ENCODE measurements at regions not wholly inside any gene's neighbourhood (a gene's known extent, or its start where the extent isn't known, plus 50 kb on each side); places are given as distances from the start of the nearest gene placed in this dataset.

- no peak overlapping the region for H3K27ac Mint-ChIP-seq
- H3K9me3 Mint-ChIP-seq: no peaks in the 10 kb centered on the region
- Histone ChIP-seq H3K27me3 (ENCODE audit: control insufficient read depth in 1 of 2, insufficient read depth in 2 of 2, low read length in 2 of 2) (no peaks in the 10 kb centered on the region), H3K4me3 (ENCODE audit: low read length) (no peak overlapping the region), H3K36me3 (ENCODE audit: insufficient read depth, low read length) (no peaks in the 10 kb centered on the region), H3K4me1 (ENCODE audit: insufficient read depth, low read length) (no peaks in the 10 kb centered on the region), H3K27ac (ENCODE audit: low read depth in 1 of 2, low read length in 2 of 2) (no peak overlapping the region), H3K9me3 (ENCODE audit: control insufficient read depth in 1 of 2, insufficient read depth in 1 of 2, low read length in 2 of 2) (no peaks in the 10 kb centered on the region)
- H3K36me3 Mint-ChIP-seq (ENCODE audit: low read depth): no peaks in the 10 kb centered on the region
- TF ChIP-seq, protein P1, sequence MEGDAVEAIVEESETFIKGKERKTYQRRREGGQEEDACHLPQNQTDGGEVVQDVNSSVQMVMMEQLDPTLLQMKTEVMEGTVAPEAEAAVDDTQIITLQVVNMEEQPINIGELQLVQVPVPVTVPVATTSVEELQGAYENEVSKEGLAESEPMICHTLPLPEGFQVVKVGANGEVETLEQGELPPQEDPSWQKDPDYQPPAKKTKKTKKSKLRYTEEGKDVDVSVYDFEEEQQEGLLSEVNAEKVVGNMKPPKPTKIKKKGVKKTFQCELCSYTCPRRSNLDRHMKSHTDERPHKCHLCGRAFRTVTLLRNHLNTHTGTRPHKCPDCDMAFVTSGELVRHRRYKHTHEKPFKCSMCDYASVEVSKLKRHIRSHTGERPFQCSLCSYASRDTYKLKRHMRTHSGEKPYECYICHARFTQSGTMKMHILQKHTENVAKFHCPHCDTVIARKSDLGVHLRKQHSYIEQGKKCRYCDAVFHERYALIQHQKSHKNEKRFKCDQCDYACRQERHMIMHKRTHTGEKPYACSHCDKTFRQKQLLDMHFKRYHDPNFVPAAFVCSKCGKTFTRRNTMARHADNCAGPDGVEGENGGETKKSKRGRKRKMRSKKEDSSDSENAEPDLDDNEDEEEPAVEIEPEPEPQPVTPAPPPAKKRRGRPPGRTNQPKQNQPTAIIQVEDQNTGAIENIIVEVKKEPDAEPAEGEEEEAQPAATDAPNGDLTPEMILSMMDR (IDR thresholded peaks at IDR 0.05): no peak
- intact Hi-C loops (cut with DNase I, micrococcal nuclease): no loop called here
- ChIA-PET CTCF (no interaction called here), POLR2A (no interaction called here)
- ATAC-seq (ENCODE audit: poor library complexity): no peak
- H3K27me3 Mint-ChIP-seq: no peaks in the 10 kb centered on the region
- no peak overlapping the region for H3K4me3 Mint-ChIP-seq
- DNase-seq: no peak
- H3K4me1 Mint-ChIP-seq (ENCODE audit: low read depth): no peaks in the 10 kb centered on the region
Observed at GRCh38 chr12:28114488-28114887, 75.8 kb upstream of the CCDC91 start.

DNA sequence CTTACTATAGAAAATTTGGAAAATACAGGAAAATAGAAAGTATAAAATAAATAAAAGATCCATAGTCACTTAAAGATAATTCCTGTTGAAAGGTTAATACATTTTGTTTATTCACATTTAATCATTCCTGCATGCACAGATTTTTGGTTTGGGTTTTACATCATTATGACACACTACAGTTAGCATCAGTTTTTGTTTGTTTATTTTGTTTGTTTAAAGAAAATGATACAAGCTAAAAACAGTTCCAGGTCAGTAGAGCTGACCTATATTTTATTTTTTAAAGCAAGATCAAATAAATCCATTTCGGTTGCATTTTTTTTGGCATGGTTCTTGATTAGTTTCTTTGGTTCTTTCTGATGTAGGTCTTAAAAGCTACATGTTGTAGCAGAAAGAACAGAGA lies 68.8 kb upstream of the CCDC91 start:
- ATAC-seq (ENCODE audit: poor library complexity) (no peak), DNase-seq (no peak)
- Mint-ChIP-seq H3K27me3 (no peaks in the 10 kb centered on the region), H3K4me3 (no peak overlapping the region), H3K9me3 (no peaks in the 10 kb centered on the region), H3K36me3 (ENCODE audit: low read depth) (no peaks in the 10 kb centered on the region), H3K27ac (no peak overlapping the region), H3K4me1 (ENCODE audit: low read depth) (no peaks in the 10 kb centered on the region)
- no peaks in the 10 kb centered on the region for H3K9me3 ChIP-seq (ENCODE audit: control insufficient read depth in 1 of 2, insufficient read depth in 1 of 2, low read length in 2 of 2)
- no peak overlapping the region for H3K4me3 ChIP-seq (ENCODE audit: low read length)
- H3K4me1 ChIP-seq (ENCODE audit: insufficient read depth, low read length): no peaks in the 10 kb centered on the region
- H3K27ac ChIP-seq (ENCODE audit: low read depth in 1 of 2, low read length in 2 of 2): no peak overlapping the region
- H3K27me3 ChIP-seq (ENCODE audit: control insufficient read depth in 1 of 2, insufficient read depth in 2 of 2, low read length in 2 of 2): no peaks in the 10 kb centered on the region
- TF ChIP-seq, protein P1 (IDR thresholded peaks at IDR 0.05): no peak
- no peaks in the 10 kb centered on the region for H3K36me3 ChIP-seq (ENCODE audit: insufficient read depth, low read length)
- POLR2A ChIA-PET: no interaction called here
- intact Hi-C loops (cut with DNase I, micrococcal nuclease): no loop called here
- CTCF ChIA-PET: interaction anchor here (0.8 kb wide), 1 partner anchor 15 kb away, joined by 3 read pairs; no protein-coding TSS in a partner anchor

GRCh38 chr12:28121899-28122655 lies 68.2 kb upstream of the CCDC91 start:
- H3K27me3 Mint-ChIP-seq: no peaks in the 10 kb centered on the region
- H3K9me3 ChIP-seq (ENCODE audit: control insufficient read depth in 1 of 2, insufficient read depth in 1 of 2, low read length in 2 of 2): no peaks in the 10 kb centered on the region
- TF ChIP-seq, protein P1 (IDR thresholded peaks at IDR 0.05): no peak
- CTCF ChIA-PET: no interaction called here
- H3K4me1 ChIP-seq (ENCODE audit: insufficient read depth, low read length): no peaks in the 10 kb centered on the region
- H3K27ac Mint-ChIP-seq: no peak overlapping the region
- no peak for ATAC-seq (ENCODE audit: poor library complexity)
- POLR2A ChIA-PET: no interaction called here
- H3K36me3 ChIP-seq (ENCODE audit: insufficient read depth, low read length): no peaks in the 10 kb centered on the region
- H3K36me3 Mint-ChIP-seq (ENCODE audit: low read depth): no peaks in the 10 kb centered on the region
- H3K4me1 Mint-ChIP-seq (ENCODE audit: low read depth): no peaks in the 10 kb centered on the region
- H3K4me3 Mint-ChIP-seq: no peak overlapping the region
- no peak for DNase-seq
- H3K9me3 Mint-ChIP-seq: no peaks in the 10 kb centered on the region
- H3K27ac ChIP-seq (ENCODE audit: low read depth in 1 of 2, low read length in 2 of 2): no peak overlapping the region
- H3K4me3 ChIP-seq (ENCODE audit: low read length): no peak overlapping the region
- intact Hi-C loops (cut with DNase I, micrococcal nuclease): no loop called here
- no peaks in the 10 kb centered on the region for H3K27me3 ChIP-seq (ENCODE audit: control insufficient read depth in 1 of 2, insufficient read depth in 2 of 2, low read length in 2 of 2)

All from CD4-positive, alpha-beta T cell (primary cell).